OCI-LY1 (cell line): ENCODE measurements at regions not wholly inside any gene's neighbourhood (a gene's known extent, or its start where the extent isn't known, plus 50 kb on each side); places are given as distances from the start of the nearest gene placed in this dataset.

ENCODE experiments used
- H2AFZ ChIP-seq: fragments of 200-600 bp; sonication (generic), shearing (Covaris generic); 2 replicates; pipeline ENCODE4 v1.6.0; 2014; ENCODE audit warnings: antibody characterized with exemption, mild to moderate bottlenecking, low read length
- H3F3A ChIP-seq: fragments of 200-600 bp; sonication (generic), shearing (Covaris generic); 2 replicates; pipeline ENCODE4 v1.6.0; 2014; ENCODE audit warnings: mild to moderate bottlenecking, antibody characterized with exemption, low read length, moderate library complexity; ENCODE audit not compliant: insufficient read depth
- H3K27ac ChIP-seq: fragments of 200-600 bp; sonication (generic); 2 replicates; pipeline ENCODE4 v1.5.1; 2014; ENCODE audit warnings: low read length, mixed run types, mild to moderate bottlenecking, low read depth; ENCODE audit not compliant: poor library complexity, severe bottlenecking
- H3K27me3 ChIP-seq: fragments of 200-600 bp; sonication (generic); 2 replicates; pipeline ENCODE4 v1.6.0; 2014; ENCODE audit warnings: antibody characterized with exemption, mild to moderate bottlenecking, low read length, moderate library complexity; ENCODE audit not compliant: insufficient read depth
- H3K36me3 ChIP-seq: fragments of 200-600 bp; sonication (generic); 2 replicates; pipeline ENCODE4 v1.6.1; 2014; ENCODE audit warnings: mild to moderate bottlenecking, antibody characterized with exemption, low read length, moderate library complexity, mixed read lengths; ENCODE audit not compliant: insufficient read depth
- H3K4me1 ChIP-seq: fragments of 200-600 bp; sonication (generic); 2 replicates; pipeline ENCODE4 v1.5.1; 2014; ENCODE audit warnings: mild to moderate bottlenecking, low read length, moderate library complexity; ENCODE audit not compliant: insufficient read depth, severe bottlenecking
- H3K4me2 ChIP-seq: fragments of 200-600 bp; sonication (generic), shearing (Covaris generic); 2 replicates; pipeline ENCODE4 v1.6.1; 2014; ENCODE audit warnings: low read length
- H3K4me3 ChIP-seq: fragments of 200-600 bp; sonication (generic); 2 replicates; pipeline ENCODE4 v1.5.1; 2014; ENCODE audit warnings: low read length, low read depth, mild to moderate bottlenecking, mixed read lengths; ENCODE audit not compliant: poor library complexity, severe bottlenecking
- H3K79me2 ChIP-seq: fragments of 200-600 bp; shearing (Covaris generic); 2 replicates; pipeline ENCODE4 v1.6.1; 2016; ENCODE audit warnings: mixed run types, low read length, mixed read lengths; ENCODE audit not compliant: insufficient read depth
- H3K9ac ChIP-seq: fragments of 200-600 bp; sonication (generic), shearing (Covaris generic); 2 replicates; pipeline ENCODE4 v1.6.1; 2014; ENCODE audit warnings: mild to moderate bottlenecking, low read length, mixed read lengths
- H3K9me2 ChIP-seq: fragments of 200-600 bp; sonication (generic), shearing (Covaris generic); 2 replicates; pipeline ENCODE4 v1.6.1; 2014; ENCODE audit warnings: low read depth, mild to moderate bottlenecking, low read length, mixed read lengths
- H3K9me3 ChIP-seq: fragments of 200-600 bp; shearing (Covaris generic); 2 replicates; pipeline ENCODE4 v1.6.1; 2014; ENCODE audit warnings: low read length, mixed read lengths
- H4K20me1 ChIP-seq: fragments of 200-600 bp; sonication (generic), shearing (Covaris generic); 2 replicates; pipeline ENCODE4 v1.6.0; 2016; ENCODE audit warnings: mild to moderate bottlenecking, low read length; ENCODE audit not compliant: insufficient read depth
- CTCF ChIP-seq: fragments of 200-600 bp; sonication (generic), shearing (Covaris generic); IDR thresholded peaks from 2 replicates; pipeline ENCODE4 v1.5.1; 2017; ENCODE audit warnings: mild to moderate bottlenecking, antibody characterized with exemption, low read length, moderate library complexity, mixed read lengths
- EZH2 ChIP-seq: fragments of 200-600 bp; sonication (generic), shearing (Covaris generic); IDR thresholded peaks from 2 replicates; pipeline ENCODE4 v1.8.0; 2017; ENCODE audit warnings: borderline replicate concordance, mixed run types, mild to moderate bottlenecking, antibody characterized with exemption, low read length, moderate library complexity, mixed read lengths

DNA sequence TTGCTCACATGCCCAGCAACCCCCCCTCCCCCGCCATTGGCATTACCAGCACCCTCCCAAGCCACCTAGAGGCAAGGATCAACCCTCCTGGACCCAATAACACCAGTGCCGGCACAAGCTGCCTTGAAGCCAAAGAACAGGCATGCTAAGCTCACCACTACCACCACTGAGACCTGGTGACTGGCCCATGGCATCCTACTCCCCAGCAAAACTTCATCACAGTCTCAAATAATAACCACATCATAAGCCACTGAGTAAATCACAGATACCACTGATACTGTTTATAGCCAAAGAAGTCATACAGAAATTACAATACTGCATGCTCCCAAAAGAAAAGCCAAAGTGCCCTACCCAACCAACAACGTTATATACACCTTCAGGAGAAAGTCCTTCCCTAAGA, 73.6 kb upstream of the RPL34 start:
- no peaks in the 10 kb centered on the region for H3K36me3 ChIP-seq
- H3K4me1 ChIP-seq = no peaks in the 10 kb centered on the region
- H3F3A ChIP-seq = no peaks in the 10 kb centered on the region
- H3K9me2 ChIP-seq = no peaks in the 10 kb centered on the region
- H2AFZ ChIP-seq = no peak overlapping the region
- no peaks in the 10 kb centered on the region for H3K79me2 ChIP-seq
- H3K4me3 ChIP-seq = no peak overlapping the region
- no peak overlapping the region for H3K9ac ChIP-seq
- H3K27me3 ChIP-seq = no peaks in the 10 kb centered on the region
- H3K27ac ChIP-seq = no peak overlapping the region
- no peaks in the 10 kb centered on the region for H4K20me1 ChIP-seq
- no peak for TF ChIP-seq CTCF
- no peak for TF ChIP-seq EZH2
- no peak overlapping the region for H3K4me2 ChIP-seq
- no peaks in the 10 kb centered on the region for H3K9me3 ChIP-seq

GRCh38 chr4:108544481-108544880, 75.9 kb upstream of the RPL34 start:
- Histone ChIP-seq H3K9me2 (no peaks in the 10 kb centered on the region), H2AFZ (no peak overlapping the region), H3K27ac (no peak overlapping the region), H4K20me1 (no peaks in the 10 kb centered on the region), H3K9ac (no peak overlapping the region), H3K4me3 (no peak overlapping the region), H3K27me3 (no peaks in the 10 kb centered on the region), H3K4me1 (no peaks in the 10 kb centered on the region), H3K9me3 (no peaks in the 10 kb centered on the region), H3K36me3 (no peaks in the 10 kb centered on the region), H3K4me2 (no peak overlapping the region), H3F3A (no peaks in the 10 kb centered on the region), H3K79me2 (no peaks in the 10 kb centered on the region)
- TF ChIP-seq EZH2 (no peak), CTCF (no peak)

GRCh38 chr4:108543359-108543968, 76.9 kb upstream of the RPL34 start:
- no peaks in the 10 kb centered on the region for H4K20me1 ChIP-seq
- no peak overlapping the region for H3K4me2 ChIP-seq
- no peak overlapping the region for H3K9ac ChIP-seq

More at GRCh38 chr4:108543359-108543968, 76.9 kb upstream of the RPL34 start:
- Histone ChIP-seq H3F3A (no peaks in the 10 kb centered on the region), H3K9me3 (no peaks in the 10 kb centered on the region), H2AFZ (no peak overlapping the region), H3K27ac (no peak overlapping the region), H3K36me3 (no peaks in the 10 kb centered on the region), H3K4me3 (no peak overlapping the region), H3K4me1 (no peaks in the 10 kb centered on the region), H3K27me3 (no peaks in the 10 kb centered on the region), H3K79me2 (no peaks in the 10 kb centered on the region), H3K9me2 (no peaks in the 10 kb centered on the region)
- TF ChIP-seq EZH2 (no peak), CTCF (no peak)
